Mucosa of descending colon (tissue), 3 donors: ENCODE measurements at regions not wholly inside any gene's neighbourhood (a gene's known extent, or its start where the extent isn't known, plus 50 kb on each side); places are given as distances from the start of the nearest gene placed in this dataset.

Experiments
- ATAC-seq: fragments of 200-7000 bp; cut with Tn5 transposase; one replicate; pipeline ENCODE4 v1.9.1; 2020; ENCODE audit warnings: mild to moderate bottlenecking, moderate library complexity
- DNase-seq, 3 donors: peaks; one replicate each; pipeline ENCODE4 v3.0.0-alpha.2; 2020
- H3K36me3 ChIP-seq: fragments of 200-600 bp; one replicate; pipeline ENCODE4 v1.8.0; 2021; ENCODE audit warnings: low read depth, mild to moderate bottlenecking
- H3K4me1 ChIP-seq: fragments of 200-600 bp; one replicate; pipeline ENCODE4 v1.8.0; 2021; ENCODE audit warnings: low read depth, mild to moderate bottlenecking
- H3K4me3 ChIP-seq: fragments of 200-600 bp; one replicate; pipeline ENCODE4 v1.8.0; 2021; ENCODE audit warnings: mild to moderate bottlenecking
- H3K9me3 ChIP-seq: fragments of 200-600 bp; one replicate; pipeline ENCODE4 v1.8.0; 2021; ENCODE audit warnings: mild to moderate bottlenecking
- intact Hi-C, 2 donors: fragments of 100-400 bp; cut with DNase I in 1 of 2; cut with micrococcal nuclease in 1 of 2; formaldehyde crosslinking; loops; one replicate each; pipeline versions ENCODE4 v1.11.0 to v1.11.1; 2022; cut with DNase I, micrococcal nuclease
- TF ChIP-seq, protein P1 (sequence below): fragments of 200-600 bp; IDR thresholded peaks from one replicate; pipeline ENCODE4 v1.8.0; 2022; ENCODE audit warnings: antibody characterized with exemption, mild to moderate bottlenecking
- donor health status: DM: no; HTN: no; CAD: no; lungs with moderate emphysema.
- donor health status: DM: no; HTN: no; CAD: no.
- donor health status: DM: no; HTN: yes; CAD: no.

DNA sequence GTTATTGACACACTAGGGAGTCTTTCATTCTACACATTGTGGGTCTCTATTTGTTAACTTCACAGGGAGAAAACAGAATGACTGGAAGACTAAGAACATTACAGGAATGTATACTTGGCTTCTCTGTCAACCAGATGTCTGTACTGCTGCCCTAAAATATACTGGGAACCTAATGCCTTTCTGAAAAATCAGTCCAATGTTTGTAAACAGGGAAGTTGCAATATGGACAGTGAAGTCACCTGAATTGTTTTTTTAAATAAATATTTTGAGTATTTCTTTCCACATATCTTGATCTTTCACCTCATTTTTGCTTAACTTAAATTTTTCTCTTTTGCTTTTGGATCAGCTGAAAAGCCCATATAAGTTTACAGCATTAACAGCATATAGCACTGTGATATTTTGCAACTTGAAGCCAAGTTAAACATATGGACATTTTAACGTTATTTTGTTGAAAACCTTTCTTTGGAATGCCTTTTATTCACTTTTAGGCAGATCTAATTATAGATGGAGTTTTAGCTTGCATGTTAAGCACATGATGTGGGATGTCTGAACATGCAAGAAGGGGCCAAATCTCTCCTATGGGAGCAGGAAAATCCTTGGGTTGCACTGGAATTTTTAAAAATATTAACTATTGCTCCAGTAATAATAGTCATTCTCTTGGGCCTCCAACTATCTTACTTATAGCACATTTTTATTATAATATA lies 137.7 kb upstream of the TWIST2 start:
- intact Hi-C loops, result no loop called here
- ATAC-seq (no peak), DNase-seq (no peak)
- TF ChIP-seq, protein P1, sequence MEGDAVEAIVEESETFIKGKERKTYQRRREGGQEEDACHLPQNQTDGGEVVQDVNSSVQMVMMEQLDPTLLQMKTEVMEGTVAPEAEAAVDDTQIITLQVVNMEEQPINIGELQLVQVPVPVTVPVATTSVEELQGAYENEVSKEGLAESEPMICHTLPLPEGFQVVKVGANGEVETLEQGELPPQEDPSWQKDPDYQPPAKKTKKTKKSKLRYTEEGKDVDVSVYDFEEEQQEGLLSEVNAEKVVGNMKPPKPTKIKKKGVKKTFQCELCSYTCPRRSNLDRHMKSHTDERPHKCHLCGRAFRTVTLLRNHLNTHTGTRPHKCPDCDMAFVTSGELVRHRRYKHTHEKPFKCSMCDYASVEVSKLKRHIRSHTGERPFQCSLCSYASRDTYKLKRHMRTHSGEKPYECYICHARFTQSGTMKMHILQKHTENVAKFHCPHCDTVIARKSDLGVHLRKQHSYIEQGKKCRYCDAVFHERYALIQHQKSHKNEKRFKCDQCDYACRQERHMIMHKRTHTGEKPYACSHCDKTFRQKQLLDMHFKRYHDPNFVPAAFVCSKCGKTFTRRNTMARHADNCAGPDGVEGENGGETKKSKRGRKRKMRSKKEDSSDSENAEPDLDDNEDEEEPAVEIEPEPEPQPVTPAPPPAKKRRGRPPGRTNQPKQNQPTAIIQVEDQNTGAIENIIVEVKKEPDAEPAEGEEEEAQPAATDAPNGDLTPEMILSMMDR, result no peak
- H3K4me3 ChIP-seq, result no peak overlapping the region
- no peaks in the 10 kb centered on the region for H3K9me3 ChIP-seq
- H3K4me1 ChIP-seq, result no peaks in the 10 kb centered on the region
- H3K36me3 ChIP-seq, result no peaks in the 10 kb centered on the region

DNA sequence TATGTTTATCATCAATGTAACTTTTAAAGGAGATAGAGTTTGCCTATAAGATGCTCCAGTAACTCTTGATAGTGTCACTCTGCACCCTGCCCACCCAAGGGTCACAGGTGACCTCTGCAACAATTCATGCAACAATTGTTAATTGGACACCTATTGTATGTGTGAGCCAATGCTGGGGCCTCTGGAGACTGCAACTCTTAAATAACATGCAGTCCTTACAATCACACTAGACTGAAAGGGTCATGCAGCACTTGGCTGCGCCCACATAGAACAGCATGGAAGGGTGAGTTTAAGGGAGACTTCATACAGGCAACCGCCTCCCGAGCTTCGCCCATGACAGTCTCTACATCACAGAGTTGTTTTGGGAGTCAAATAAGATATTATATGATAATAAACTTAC lies 137.1 kb upstream of the TWIST2 start:
- no peak for DNase-seq
- TF ChIP-seq, protein P1, result no peak

DNA sequence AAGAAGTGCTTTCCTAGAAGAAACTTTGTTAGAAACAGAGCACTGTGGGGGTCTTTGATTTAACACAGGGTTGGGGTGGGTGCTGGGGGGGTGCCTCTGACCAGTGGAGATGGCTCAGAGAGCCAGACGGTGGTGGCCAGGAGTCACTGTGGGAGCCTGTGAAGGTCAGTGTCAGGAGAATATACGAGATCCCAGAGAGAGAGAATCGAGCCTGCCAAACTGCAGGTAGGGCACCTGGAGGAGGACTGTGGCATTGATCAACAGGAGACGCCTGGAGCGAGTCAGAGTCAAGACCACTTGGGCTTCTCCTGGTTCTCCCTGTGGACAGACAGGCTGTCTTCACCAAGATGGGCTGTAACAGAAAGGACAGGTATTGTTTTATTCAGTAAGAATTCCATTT lies 136.5 kb upstream of the TWIST2 start:
- H3K4me1 ChIP-seq, result no peaks in the 10 kb centered on the region
- no peak for ATAC-seq
- H3K9me3 ChIP-seq, result no peaks in the 10 kb centered on the region
- intact Hi-C loops, result no loop called here
- H3K36me3 ChIP-seq, result no peaks in the 10 kb centered on the region
- TF ChIP-seq, protein P1, result no peak
- DNase-seq, result no peak
- H3K4me3 ChIP-seq, result no peak overlapping the region

More for the DNA sequence above, 137.1 kb upstream of the TWIST2 start:
- H3K9me3 ChIP-seq, result no peaks in the 10 kb centered on the region
- no peak for ATAC-seq
- H3K4me3 ChIP-seq, result no peak overlapping the region
- H3K36me3 ChIP-seq, result no peaks in the 10 kb centered on the region
- intact Hi-C loops, result no loop called here
- no peaks in the 10 kb centered on the region for H3K4me1 ChIP-seq

DNA sequence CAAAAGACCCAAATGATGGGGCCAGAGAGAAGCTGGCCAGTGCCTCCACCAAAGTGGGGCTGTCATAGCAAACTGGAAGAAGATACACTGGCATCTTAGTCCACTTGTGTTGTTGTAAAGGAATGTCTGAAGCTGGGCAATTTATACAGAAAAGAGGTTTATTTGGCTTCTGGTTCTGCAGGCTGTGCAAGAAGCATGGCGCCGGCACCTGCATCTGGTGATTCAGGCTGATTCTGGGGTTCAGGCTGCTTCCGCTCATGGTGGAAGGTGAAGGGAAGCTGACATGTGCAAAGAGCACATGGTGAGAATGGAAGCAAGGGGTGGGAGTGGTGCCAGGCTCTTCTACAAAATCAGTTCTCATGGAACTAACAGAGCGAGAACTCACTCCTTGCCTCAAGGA lies 135.9 kb upstream of the TWIST2 start:
- ATAC-seq, result no peak

DNA sequence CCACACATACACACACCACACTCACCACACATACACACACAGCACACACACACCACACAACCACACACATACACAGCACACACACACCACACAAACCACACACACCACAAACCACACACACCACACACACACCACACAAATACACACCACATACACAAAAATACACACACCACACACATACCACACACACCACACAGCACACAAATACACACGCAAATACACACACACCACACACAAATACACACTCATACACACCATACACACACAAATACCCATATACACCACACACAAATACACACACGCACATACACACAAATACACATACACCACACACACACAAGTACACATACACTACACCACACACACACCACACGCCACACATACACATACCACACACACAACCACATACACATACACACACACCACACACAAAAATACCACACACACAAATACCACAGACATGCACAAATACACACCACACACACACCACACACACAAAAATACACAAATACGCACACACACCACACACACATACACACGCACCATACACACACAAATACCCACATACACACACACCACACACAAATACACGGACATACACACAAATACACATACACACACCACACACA lies 134.6 kb upstream of the TWIST2 start:
- TF ChIP-seq, protein P1, result no peak
- intact Hi-C loops, result no loop called here
- H3K36me3 ChIP-seq, result no peaks in the 10 kb centered on the region

More for the DNA sequence above, 135.9 kb upstream of the TWIST2 start:
- Histone ChIP-seq H3K9me3 (no peaks in the 10 kb centered on the region), H3K4me1 (no peaks in the 10 kb centered on the region), H3K36me3 (no peaks in the 10 kb centered on the region), H3K4me3 (no peak overlapping the region)
- TF ChIP-seq, protein P1, result no peak
- no peak for DNase-seq
- intact Hi-C loops, result no loop called here

More for the DNA sequence above, 134.6 kb upstream of the TWIST2 start:
- H3K9me3 ChIP-seq, result no peaks in the 10 kb centered on the region
- ATAC-seq, result no peak
- H3K4me1 ChIP-seq, result no peaks in the 10 kb centered on the region
- H3K4me3 ChIP-seq, result no peak overlapping the region
- DNase-seq, result no peak
